Osteoblast (primary cell): ENCODE measurements at regions not wholly inside any gene's neighbourhood (a gene's known extent, or its start where the extent isn't known, plus 50 kb on each side); places are given as distances from the start of the nearest gene placed in this dataset.
A peak's percentile ranks its signal among the peaks of the same experiment; 100 is the strongest.

ENCODE experiments used
- DNase-seq: peaks from one replicate; pipeline ENCODE4 v3.0.0; 2011; ENCODE audit warnings: low spot score, mixed read lengths; ENCODE audit not compliant: insufficient read length; ENCODE audit errors: missing footprints
- H2AFZ ChIP-seq: 2 replicates; pipeline ENCODE4 v1.6.0; 2011; ENCODE audit warnings: mild to moderate bottlenecking, low read length
- H3K27ac ChIP-seq: 2 replicates; pipeline ENCODE4 v1.5.1; 2011; ENCODE audit warnings: mild to moderate bottlenecking, low read depth, low read length, moderate library complexity
- H3K27me3 ChIP-seq: 2 replicates; pipeline ENCODE4 v1.6.0; 2012; ENCODE audit warnings: mild to moderate bottlenecking, control low read depth, inconsistent platforms, low read length, moderate library complexity; ENCODE audit not compliant: insufficient read depth
- H3K36me3 ChIP-seq: 2 replicates; pipeline ENCODE4 v1.5.1; 2011; ENCODE audit warnings: mild to moderate bottlenecking, low read length, control low read depth, moderate library complexity; ENCODE audit not compliant: insufficient read depth
- H3K4me1 ChIP-seq: 2 replicates; pipeline ENCODE4 v1.5.1; 2011; ENCODE audit warnings: mild to moderate bottlenecking, low read length, control low read depth, moderate library complexity; ENCODE audit not compliant: insufficient read depth
- H3K4me2 ChIP-seq: 2 replicates; pipeline ENCODE4 v1.6.0; 2011; ENCODE audit warnings: mild to moderate bottlenecking, low read length; ENCODE audit not compliant: insufficient read depth
- H3K4me3 ChIP-seq: fragments of 200-600 bp; sonication (generic); 3 replicates; pipeline ENCODE4 v1.5.1; 2012; ENCODE audit warnings: mild to moderate bottlenecking, low read length, inconsistent platforms; ENCODE audit not compliant: insufficient read depth
- H3K79me2 ChIP-seq: 2 replicates; pipeline ENCODE4 v1.6.0; 2012; ENCODE audit warnings: mild to moderate bottlenecking, low read length, control low read depth, inconsistent platforms; ENCODE audit not compliant: insufficient read depth
- H3K9me3 ChIP-seq: 2 replicates; pipeline ENCODE4 v1.5.1; 2011; ENCODE audit warnings: low read depth, low read length, control low read depth
- H4K20me1 ChIP-seq: 2 replicates; pipeline ENCODE4 v1.6.0; 2012; ENCODE audit warnings: mild to moderate bottlenecking, low read length, control low read depth; ENCODE audit not compliant: insufficient read depth
- CTCF ChIP-seq: IDR thresholded peaks from 2 replicates; pipeline ENCODE4 v1.5.1; 2011; ENCODE audit warnings: mild to moderate bottlenecking, low read depth, low read length, moderate library complexity; ENCODE audit errors: extremely low read depth

- no peaks in the 10 kb centered on the region for H3K4me1 ChIP-seq
- H3K79me2 ChIP-seq = no peaks in the 10 kb centered on the region
- H3K4me2 ChIP-seq = no peak overlapping the region
- no peaks in the 10 kb centered on the region for H3K9me3 ChIP-seq
- no peaks in the 10 kb centered on the region for H3K36me3 ChIP-seq
- peak; percentile 54 for DNase-seq
- no peak for TF ChIP-seq CTCF
- H3K27me3 ChIP-seq = no peaks in the 10 kb centered on the region
- no peak overlapping the region for H2AFZ ChIP-seq
- no peak overlapping the region for H3K4me3 ChIP-seq
- H3K27ac ChIP-seq = no peak overlapping the region
- H4K20me1 ChIP-seq = no peaks in the 10 kb centered on the region
Observed at GRCh38 chr5:179430193-179431175, 85.2 kb upstream of the ADAMTS2 start.

- TF ChIP-seq CTCF = no peak
- H3K9me3 ChIP-seq = no peaks in the 10 kb centered on the region
Observed at GRCh38 chr5:179427676-179428056, 82.4 kb upstream of the ADAMTS2 start.

GRCh38 chr5:179427032-179427675 lies 81.9 kb upstream of the ADAMTS2 start:
- no peak overlapping the region for H2AFZ ChIP-seq
- H3K9me3 ChIP-seq = no peaks in the 10 kb centered on the region
- H4K20me1 ChIP-seq = no peaks in the 10 kb centered on the region
- peak; percentile 74 for DNase-seq
- H3K4me3 ChIP-seq = no peak overlapping the region
- no peak for TF ChIP-seq CTCF
- H3K4me2 ChIP-seq = no peak overlapping the region
- H3K4me1 ChIP-seq = peaks cover 4% of the 10 kb centered on the region
- H3K79me2 ChIP-seq = no peaks in the 10 kb centered on the region
- no peaks in the 10 kb centered on the region for H3K36me3 ChIP-seq
- H3K27me3 ChIP-seq = no peaks in the 10 kb centered on the region
- no peak overlapping the region for H3K27ac ChIP-seq

More at GRCh38 chr5:179427676-179428056, 82.4 kb upstream of the ADAMTS2 start:
- Histone ChIP-seq H3K4me3 (no peak overlapping the region), H3K27me3 (no peaks in the 10 kb centered on the region), H2AFZ (no peak overlapping the region), H4K20me1 (no peaks in the 10 kb centered on the region), H3K4me2 (no peak overlapping the region), H3K4me1 (peaks cover 1% of the 10 kb centered on the region), H3K27ac (no peak overlapping the region), H3K36me3 (no peaks in the 10 kb centered on the region), H3K79me2 (no peaks in the 10 kb centered on the region)
- DNase-seq = peak; percentile 15

- no peaks in the 10 kb centered on the region for H3K27me3 ChIP-seq
- no peak for TF ChIP-seq CTCF
- peaks cover 4% of the 10 kb centered on the region for H3K4me1 ChIP-seq
- H3K36me3 ChIP-seq = no peaks in the 10 kb centered on the region
- H3K79me2 ChIP-seq = no peaks in the 10 kb centered on the region
- no peak overlapping the region for H3K4me2 ChIP-seq
- H3K4me3 ChIP-seq = no peak overlapping the region
- H4K20me1 ChIP-seq = no peaks in the 10 kb centered on the region
- H2AFZ ChIP-seq = no peak overlapping the region
- DNase-seq = peak; percentile 79
- H3K27ac ChIP-seq = no peak overlapping the region
- no peaks in the 10 kb centered on the region for H3K9me3 ChIP-seq
Observed at GRCh38 chr5:179422908-179423481, 77.7 kb upstream of the ADAMTS2 start.
